Right atrium auricular region (tissue), 2 donors: ENCODE measurements at regions not wholly inside any gene's neighbourhood (a gene's known extent, or its start where the extent isn't known, plus 50 kb on each side); places are given as distances from the start of the nearest gene placed in this dataset.

Experiments used
- DNase-seq: peaks from one replicate; pipeline ENCODE4 v3.0.0-alpha.2; 2019; ENCODE audit warnings: low spot score
- H3K27ac ChIP-seq, 2 donors: fragments of 200-600 bp; sonication (generic); 1 replicate in 1 of 2; 2 replicates in 1 of 2; pipeline ENCODE4 v1.5.1; 2016 to 2019
- H3K27me3 ChIP-seq, 2 donors: fragments of 200-600 bp; sonication (generic); one replicate each; pipeline versions ENCODE4 v1.5.1 to v1.6.0; 2017 to 2019
- H3K36me3 ChIP-seq: fragments of 200-600 bp; sonication (generic); one replicate; pipeline ENCODE4 v1.5.1; 2016
- H3K4me1 ChIP-seq, 2 donors: fragments of 200-600 bp; sonication (generic); one replicate each; pipeline versions ENCODE4 v1.5.1 to v1.6.0; 2017 to 2019
- H3K4me3 ChIP-seq, 2 donors: fragments of 200-600 bp; sonication (generic); 1 replicate in 1 of 2; 2 replicates in 1 of 2; pipeline ENCODE4 v1.5.1; 2017 to 2019; ENCODE audit warnings: mild to moderate bottlenecking in 1 of 2, moderate library complexity in 1 of 2
- H3K9me3 ChIP-seq, 2 donors: fragments of 200-600 bp; sonication (generic); one replicate each; pipeline ENCODE4 v1.5.1; 2019
- CTCF ChIP-seq, 2 donors: fragments of 200-600 bp; sonication (generic); IDR thresholded peaks; one replicate each; pipeline ENCODE4 v1.5.1; 2019; ENCODE audit warnings: antibody characterized with exemption in 2 of 2

- Histone ChIP-seq H3K4me1 (no peaks in the 10 kb centered on the region), H3K36me3 (no peaks in the 10 kb centered on the region), H3K27me3 (no peaks in the 10 kb centered on the region), H3K27ac (no peak overlapping the region), H3K9me3 (peaks cover 0 to 5% of the 10 kb centered on the region in 2 donors), H3K4me3 (no peak overlapping the region)
- peak; percentile 72 to 91 for TF ChIP-seq CTCF (IDR thresholded peaks at IDR 0.05)
- peak; percentile 63 for DNase-seq
These were observed 65.9 kb upstream of the SDK2 start for GRCh38 chr17:73710095-73710592.

- peaks cover 0 to 5% of the 10 kb centered on the region in 2 donors for H3K9me3 ChIP-seq
- no peak for DNase-seq
- H3K27ac ChIP-seq: no peak overlapping the region
- H3K4me3 ChIP-seq: no peak overlapping the region
- no peaks in the 10 kb centered on the region for H3K27me3 ChIP-seq
- no peaks in the 10 kb centered on the region for H3K36me3 ChIP-seq
- no peaks in the 10 kb centered on the region for H3K4me1 ChIP-seq
- TF ChIP-seq CTCF (IDR thresholded peaks at IDR 0.05): no peak
These were observed 66.9 kb upstream of the SDK2 start for GRCh38 chr17:73711184-73711583.

- no peaks in the 10 kb centered on the region for H3K27me3 ChIP-seq
- no peak for DNase-seq
These were observed 67.7 kb upstream of the SDK2 start for GRCh38 chr17:73711916-73712315.

GRCh38 chr17:73713136-73713535, 68.9 kb upstream of the SDK2 start:
- H3K9me3 ChIP-seq: no peaks in the 10 kb centered on the region
- H3K27me3 ChIP-seq: no peaks in the 10 kb centered on the region
- H3K27ac ChIP-seq: no peak overlapping the region
- no peaks in the 10 kb centered on the region for H3K4me1 ChIP-seq
- H3K36me3 ChIP-seq: no peaks in the 10 kb centered on the region
- no peak for TF ChIP-seq CTCF (IDR thresholded peaks at IDR 0.05)
- no peak for DNase-seq
- no peak overlapping the region for H3K4me3 ChIP-seq

More at GRCh38 chr17:73711916-73712315, 67.7 kb upstream of the SDK2 start:
- TF ChIP-seq CTCF (IDR thresholded peaks at IDR 0.05): no peak
- Histone ChIP-seq H3K36me3 (no peaks in the 10 kb centered on the region), H3K4me3 (no peak overlapping the region), H3K27ac (no peak overlapping the region), H3K4me1 (no peaks in the 10 kb centered on the region), H3K9me3 (peaks cover 0 to 5% of the 10 kb centered on the region in 2 donors)

GRCh38 chr17:73715769-73716168, 71.5 kb upstream of the SDK2 start:
- DNase-seq: no peak
- Histone ChIP-seq H3K4me3 (no peak overlapping the region), H3K36me3 (no peaks in the 10 kb centered on the region), H3K4me1 (peaks cover 0 to 14% of the 10 kb centered on the region in 2 donors), H3K27me3 (no peaks in the 10 kb centered on the region), H3K9me3 (no peaks in the 10 kb centered on the region), H3K27ac (no peak overlapping the region)
- TF ChIP-seq CTCF (IDR thresholded peaks at IDR 0.05): no peak

GRCh38 chr17:73717690-73718089, 73.4 kb upstream of the SDK2 start:
- no peak for DNase-seq
- H3K4me1 ChIP-seq: peaks cover 0 to 14% of the 10 kb centered on the region in 2 donors
- H3K36me3 ChIP-seq: no peaks in the 10 kb centered on the region
- H3K27me3 ChIP-seq: no peaks in the 10 kb centered on the region
- no peak for TF ChIP-seq CTCF (IDR thresholded peaks at IDR 0.05)
- H3K9me3 ChIP-seq: no peaks in the 10 kb centered on the region
- H3K4me3 ChIP-seq: no peak overlapping the region
- no peak overlapping the region for H3K27ac ChIP-seq
